H9 (cell line): ENCODE measurements at regions not wholly inside any gene's neighbourhood (a gene's known extent, or its start where the extent isn't known, plus 50 kb on each side); places are given as distances from the start of the nearest gene placed in this dataset.

ENCODE experiments used
- DNase-seq: peaks from one replicate; pipeline ENCODE4 v3.0.0-alpha.2; 2017
- H2AFZ ChIP-seq: one replicate; pipeline ENCODE4 v1.6.1; 2013; ENCODE audit warnings: mild to moderate bottlenecking, low read length, control low read depth, moderate library complexity
- H2AK5ac ChIP-seq: 2 replicates; pipeline ENCODE4 v1.6.1; 2013; ENCODE audit warnings: low read length, control low read depth, mixed read lengths; ENCODE audit not compliant: insufficient read length
- H2BK120ac ChIP-seq: one replicate; pipeline ENCODE4 v1.6.1; 2013; ENCODE audit warnings: low read depth, mild to moderate bottlenecking, low read length, control low read depth, inconsistent platforms; ENCODE audit not compliant: poor library complexity, severe bottlenecking
- H2BK12ac ChIP-seq: 2 replicates; pipeline ENCODE4 v1.6.1; 2013; ENCODE audit warnings: low read length, control low read depth, mixed read lengths, low read depth; ENCODE audit not compliant: insufficient read length
- H2BK15ac ChIP-seq: 2 replicates; pipeline ENCODE4 v1.6.1; 2013; ENCODE audit warnings: low read depth, low read length, control low read depth
- H2BK20ac ChIP-seq: one replicate; pipeline ENCODE4 v1.6.1; 2013; ENCODE audit warnings: low read depth, mild to moderate bottlenecking, low read length, control low read depth, inconsistent platforms; ENCODE audit not compliant: poor library complexity, severe bottlenecking
- H2BK5ac ChIP-seq: 2 replicates; pipeline ENCODE4 v1.6.1; 2013; ENCODE audit warnings: low read length, control low read depth, mixed read lengths; ENCODE audit not compliant: insufficient read length
- H3K14ac ChIP-seq: 2 replicates; pipeline ENCODE4 v1.6.1; 2013; ENCODE audit warnings: low read length, control low read depth; ENCODE audit not compliant: insufficient read depth
- H3K18ac ChIP-seq: 2 replicates; pipeline ENCODE4 v1.6.1; 2013; ENCODE audit warnings: low read depth, mild to moderate bottlenecking, mixed read lengths, low read length, control low read depth; ENCODE audit not compliant: insufficient read length
- H3K23ac ChIP-seq: 2 replicates; pipeline ENCODE4 v1.6.1; 2013; ENCODE audit warnings: low read length, control low read depth, mixed read lengths, low read depth; ENCODE audit not compliant: insufficient read length
- H3K23me2 ChIP-seq: 2 replicates; pipeline ENCODE4 v1.6.1; 2013; ENCODE audit warnings: low read depth, mild to moderate bottlenecking, mixed read lengths, low read length, control low read depth; ENCODE audit not compliant: insufficient read length, poor library complexity, severe bottlenecking
- H3K27ac ChIP-seq: 2 replicates; pipeline ENCODE4 v1.5.1; 2013; ENCODE audit warnings: low read length, control low read depth, mixed read lengths, low read depth; ENCODE audit not compliant: insufficient read length
- H3K27me3 ChIP-seq: 2 replicates; pipeline ENCODE4 v1.6.1; 2013; ENCODE audit warnings: low read length, control low read depth, inconsistent platforms; ENCODE audit not compliant: insufficient read depth
- H3K4ac ChIP-seq: 2 replicates; pipeline ENCODE4 v1.6.1; 2013; ENCODE audit warnings: low read depth, mild to moderate bottlenecking, control low read depth, inconsistent platforms, low read length, moderate library complexity
- H3K4me1 ChIP-seq: 2 replicates; pipeline ENCODE4 v1.6.1; 2013; ENCODE audit warnings: low read length, control low read depth, inconsistent platforms; ENCODE audit not compliant: insufficient read depth
- H3K4me2 ChIP-seq: 2 replicates; pipeline ENCODE4 v1.6.1; 2013; ENCODE audit warnings: low read length, control low read depth, mixed read lengths; ENCODE audit not compliant: insufficient read length, insufficient read depth
- H3K56ac ChIP-seq: 2 replicates; pipeline ENCODE4 v1.6.1; 2013; ENCODE audit warnings: low read depth, mild to moderate bottlenecking, mixed read lengths, low read length, control low read depth; ENCODE audit not compliant: insufficient read length
- H3K79me1 ChIP-seq: 2 replicates; pipeline ENCODE4 v1.6.1; 2013; ENCODE audit warnings: low read depth, mild to moderate bottlenecking, moderate library complexity, low read length, control low read depth, inconsistent platforms; ENCODE audit not compliant: insufficient read depth, poor library complexity, severe bottlenecking
- H3K79me2 ChIP-seq: 2 replicates; pipeline ENCODE4 v1.6.1; 2013; ENCODE audit warnings: low read length, control low read depth, inconsistent platforms; ENCODE audit not compliant: insufficient read depth
- H3K9ac ChIP-seq: 2 replicates; pipeline ENCODE4 v1.6.1; 2013; ENCODE audit warnings: low read length, control low read depth, mixed read lengths; ENCODE audit not compliant: insufficient read length; ENCODE audit errors: extremely low read depth
- H3K9me3 ChIP-seq: one replicate; pipeline ENCODE4 v1.6.1; 2013; ENCODE audit warnings: low read depth, low read length, inconsistent platforms; ENCODE audit not compliant: control insufficient read depth
- H3T11ph ChIP-seq: one replicate; pipeline ENCODE4 v1.6.1; 2013; ENCODE audit warnings: mild to moderate bottlenecking, low read length, control low read depth, inconsistent platforms
- H4K20me1 ChIP-seq: one replicate; pipeline ENCODE4 v1.6.1; 2013; ENCODE audit not compliant: control insufficient read depth, insufficient read length, insufficient read depth
- H4K5ac ChIP-seq: 2 replicates; pipeline ENCODE4 v1.6.1; 2013; ENCODE audit warnings: low read depth, mild to moderate bottlenecking, mixed read lengths, low read length, control low read depth; ENCODE audit not compliant: insufficient read length
- H4K8ac ChIP-seq: replicated peaks from 2 replicates; pipeline ENCODE4 v1.6.1; 2013; ENCODE audit warnings: low read length, control low read depth, mixed read lengths, low read depth; ENCODE audit not compliant: insufficient read length
- H4K91ac ChIP-seq: 2 replicates; pipeline ENCODE4 v1.6.1; 2013; ENCODE audit warnings: low read depth, mild to moderate bottlenecking, moderate library complexity, mixed read lengths, low read length, control low read depth; ENCODE audit not compliant: insufficient read length
- H3K27ac Mint-ChIP-seq, 3 experiments: 2 replicates in 2 of 3; 3 replicates in 1 of 3; pipeline ENCODE4 v1.8.0; 2020 to 2021; ENCODE audit warnings: mixed read lengths in 3 of 3, mild to moderate bottlenecking in 1 of 3, moderate library complexity in 1 of 3
- H3K27me3 Mint-ChIP-seq: 2 replicates; pipeline ENCODE4 v1.8.0; 2021; ENCODE audit warnings: low read depth, mild to moderate bottlenecking, moderate library complexity, mixed read lengths
- H3K36me3 Mint-ChIP-seq, 3 experiments: 2 replicates in 2 of 3; 3 replicates in 1 of 3; pipeline ENCODE4 v1.8.0; 2020 to 2021; ENCODE audit warnings: low read depth in 3 of 3, mixed read lengths in 3 of 3; ENCODE audit not compliant: insufficient read depth in 1 of 3
- H3K4me1 Mint-ChIP-seq, 2 experiments: 2 replicates each; pipeline ENCODE4 v1.8.0; 2020; ENCODE audit warnings: mixed read lengths in 2 of 2
- H3K4me3 Mint-ChIP-seq, 2 experiments: 2 replicates in 1 of 2; 3 replicates in 1 of 2; pipeline ENCODE4 v1.8.0; 2020 to 2021; ENCODE audit warnings: mild to moderate bottlenecking in 2 of 2, mixed read lengths in 2 of 2, moderate library complexity in 1 of 2
- H3K9me3 Mint-ChIP-seq, 2 experiments: 2 replicates in 1 of 2; 3 replicates in 1 of 2; pipeline ENCODE4 v1.8.0; 2020; ENCODE audit warnings: mild to moderate bottlenecking in 2 of 2, mixed read lengths in 2 of 2, moderate library complexity in 1 of 2
- WGBS: extraction: QIAGEN DNeasy Blood & Tissue Kit; methylation state at CpG from one replicate; pipeline ENCODE4 v1.1.7; 2013; ENCODE audit warnings: missing lambda C conversion rate, low lambda C conversion rate, mixed read lengths; ENCODE audit not compliant: insufficient read length; ENCODE audit errors: extremely low coverage; 5-methylcytosine and 5-hydroxymethylcytosine counted together
- TF ChIP-seq, protein P1 (sequence below): fragments of 200-600 bp; sonication (generic); conservative IDR thresholded peaks from 3 replicates; pipeline ENCODE4 v1.8.0; 2021; ENCODE audit warnings: antibody characterized with exemption, mild to moderate bottlenecking

DNA sequence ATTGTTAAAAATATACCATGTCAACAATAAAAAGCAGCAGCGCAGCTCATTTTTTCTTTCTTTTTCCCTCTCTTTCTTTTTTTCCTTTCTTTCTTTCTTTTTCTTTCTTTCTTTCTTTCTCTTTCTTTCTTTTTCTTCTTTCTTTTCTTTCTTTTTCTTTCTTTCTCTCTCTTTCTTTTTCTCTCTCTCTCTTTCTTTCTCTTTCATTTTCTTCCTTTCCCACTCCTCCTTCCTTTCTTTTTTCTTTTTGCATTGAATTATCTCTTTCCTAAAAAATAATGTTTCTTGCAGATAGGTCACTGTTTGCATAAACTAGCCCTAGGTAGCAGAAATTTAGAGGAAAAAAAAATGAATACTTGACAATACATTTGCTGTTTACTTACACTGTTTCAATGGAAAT lies 755.1 kb upstream of the COBL start:
- Histone ChIP-seq H3K4me1 (no peaks in the 10 kb centered on the region), H3K9ac (no peak overlapping the region), H4K5ac (no peak overlapping the region), H2AK5ac (no peak overlapping the region), H3K79me2 (no peaks in the 10 kb centered on the region), H2BK15ac (no peak overlapping the region), H3K23ac (no peak overlapping the region), H3K27me3 (no peaks in the 10 kb centered on the region), H2BK5ac (no peak overlapping the region), H2BK120ac (no peak overlapping the region), H2BK12ac (no peak overlapping the region), H4K8ac (no peak overlapping the region), H3K9me3 (no peaks in the 10 kb centered on the region), H4K20me1 (no peaks in the 10 kb centered on the region), H4K91ac (no peak overlapping the region), H3K79me1 (no peaks in the 10 kb centered on the region), H3K4me2 (no peak overlapping the region), H2BK20ac (no peak overlapping the region), H3K4ac (no peak overlapping the region), H3K14ac (no peak overlapping the region), H3K23me2 (no peaks in the 10 kb centered on the region), H3K56ac (no peak overlapping the region), H3K27ac (no peak overlapping the region), H3K18ac (no peak overlapping the region), H3T11ph (no peak overlapping the region), H2AFZ (no peak overlapping the region)
- no CpG with 5 or more reads among the region's 1 CpG for WGBS
- Mint-ChIP-seq H3K36me3 (no peaks in the 10 kb centered on the region), H3K9me3 (peaks cover 0 to 2% of the 10 kb centered on the region in 2 experiments; a peak in 1 of 5 replicates), H3K27ac (0 out of 7 replicates have a peak overlapping the region, but pooled peaks of 1 of the 3 experiments have one; percentile 26), H3K4me3 (no peak overlapping the region), H3K4me1 (peaks cover 8 to 10% of the 10 kb centered on the region in 2 experiments), H3K27me3 (no peaks in the 10 kb centered on the region)
- DNase-seq = no peak
- TF ChIP-seq, protein P1, sequence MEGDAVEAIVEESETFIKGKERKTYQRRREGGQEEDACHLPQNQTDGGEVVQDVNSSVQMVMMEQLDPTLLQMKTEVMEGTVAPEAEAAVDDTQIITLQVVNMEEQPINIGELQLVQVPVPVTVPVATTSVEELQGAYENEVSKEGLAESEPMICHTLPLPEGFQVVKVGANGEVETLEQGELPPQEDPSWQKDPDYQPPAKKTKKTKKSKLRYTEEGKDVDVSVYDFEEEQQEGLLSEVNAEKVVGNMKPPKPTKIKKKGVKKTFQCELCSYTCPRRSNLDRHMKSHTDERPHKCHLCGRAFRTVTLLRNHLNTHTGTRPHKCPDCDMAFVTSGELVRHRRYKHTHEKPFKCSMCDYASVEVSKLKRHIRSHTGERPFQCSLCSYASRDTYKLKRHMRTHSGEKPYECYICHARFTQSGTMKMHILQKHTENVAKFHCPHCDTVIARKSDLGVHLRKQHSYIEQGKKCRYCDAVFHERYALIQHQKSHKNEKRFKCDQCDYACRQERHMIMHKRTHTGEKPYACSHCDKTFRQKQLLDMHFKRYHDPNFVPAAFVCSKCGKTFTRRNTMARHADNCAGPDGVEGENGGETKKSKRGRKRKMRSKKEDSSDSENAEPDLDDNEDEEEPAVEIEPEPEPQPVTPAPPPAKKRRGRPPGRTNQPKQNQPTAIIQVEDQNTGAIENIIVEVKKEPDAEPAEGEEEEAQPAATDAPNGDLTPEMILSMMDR = no peak
